ENCODE measurements at regions not wholly inside any gene's neighbourhood (a gene's known extent, or its start where the extent isn't known, plus 50 kb on each side); places are given as distances from the start of the nearest gene placed in this dataset.

GRCh38 chr2:51650769-51651168 is 618.8 kb upstream of the NRXN1 start:
- DNase-seq (ENCODE audit: low spot score) = no peak

GRCh38 chr2:51649366-51649765 is 617.4 kb upstream of the NRXN1 start:
- no peak for DNase-seq (ENCODE audit: low spot score)

- DNase-seq (ENCODE audit: low spot score) = no peak
These were observed 606.9 kb upstream of the NRXN1 start for GRCh38 chr2:51638811-51639210.

- DNase-seq (ENCODE audit: low spot score) = no peak
These were observed 601.1 kb upstream of the NRXN1 start for GRCh38 chr2:51633073-51633472.

- no peak for DNase-seq (ENCODE audit: low spot score)
These were observed 597.5 kb upstream of the NRXN1 start for GRCh38 chr2:51629406-51629805.

- DNase-seq (ENCODE audit: low spot score) = no peak
These were observed 597.0 kb upstream of the NRXN1 start for GRCh38 chr2:51628917-51629316.

GRCh38 chr2:51624995-51625394 is 593.1 kb upstream of the NRXN1 start:
- no peak for DNase-seq (ENCODE audit: low spot score)

GRCh38 chr2:51620796-51621195 is 588.9 kb upstream of the NRXN1 start:
- no peak for DNase-seq (ENCODE audit: low spot score)

- no peak for DNase-seq (ENCODE audit: low spot score)
These were observed 588.0 kb upstream of the NRXN1 start for GRCh38 chr2:51619961-51620360.

- DNase-seq (ENCODE audit: low spot score) = no peak
These were observed 580.5 kb upstream of the NRXN1 start for GRCh38 chr2:51612387-51612786.

- no peak for DNase-seq (ENCODE audit: low spot score)
These were observed 569.8 kb upstream of the NRXN1 start for GRCh38 chr2:51601706-51602105.

- DNase-seq (ENCODE audit: low spot score) = no peak
These were observed 565.2 kb upstream of the NRXN1 start for GRCh38 chr2:51597086-51597485.

- no peak for DNase-seq (ENCODE audit: low spot score)
These were observed 563.9 kb upstream of the NRXN1 start for GRCh38 chr2:51595836-51596235.

- DNase-seq (ENCODE audit: low spot score) = no peak
These were observed 549.8 kb upstream of the NRXN1 start for GRCh38 chr2:51581636-51582267.

GRCh38 chr2:51579412-51579811 is 547.5 kb upstream of the NRXN1 start:
- no peak for DNase-seq (ENCODE audit: low spot score)

- DNase-seq (ENCODE audit: low spot score) = no peak
These were observed 543.2 kb upstream of the NRXN1 start for GRCh38 chr2:51575181-51575580.

- DNase-seq (ENCODE audit: low spot score) = no peak
These were observed 527.1 kb upstream of the NRXN1 start for GRCh38 chr2:51559026-51559425.

- DNase-seq (ENCODE audit: low spot score) = no peak
These were observed 521.5 kb upstream of the NRXN1 start for GRCh38 chr2:51553476-51553875.

GRCh38 chr2:51535763-51536162 is 503.8 kb upstream of the NRXN1 start:
- no peak for DNase-seq (ENCODE audit: low spot score)

GRCh38 chr2:51534166-51534565 is 502.2 kb upstream of the NRXN1 start:
- no peak for DNase-seq (ENCODE audit: low spot score)

- no peak for DNase-seq (ENCODE audit: low spot score)
These were observed 496.2 kb upstream of the NRXN1 start for GRCh38 chr2:51528156-51528555.

- no peak for DNase-seq (ENCODE audit: low spot score)
These were observed 494.8 kb upstream of the NRXN1 start for GRCh38 chr2:51526766-51527165.

- no peak for DNase-seq (ENCODE audit: low spot score)
These were observed 484.7 kb upstream of the NRXN1 start for GRCh38 chr2:51516667-51517066.

GRCh38 chr2:51511002-51511401 is 479.1 kb upstream of the NRXN1 start:
- no peak for DNase-seq (ENCODE audit: low spot score)

GRCh38 chr2:51510303-51510702 is 478.4 kb upstream of the NRXN1 start:
- no peak for DNase-seq (ENCODE audit: low spot score)
